VCaP (cell line): ENCODE measurements at regions not wholly inside any gene's neighbourhood (a gene's known extent, or its start where the extent isn't known, plus 50 kb on each side); places are given as distances from the start of the nearest gene placed in this dataset.
A peak's percentile ranks its signal among the peaks of the same experiment; 100 is the strongest.

Experiments used
- H3K27ac ChIP-seq: fragments of 450-650 bp; 2 replicates; pipeline ENCODE4 v1.5.1; 2017
- TF ChIP-seq, protein P1 (sequence below): fragments of 450-650 bp; conservative IDR thresholded peaks from 2 replicates; pipeline ENCODE4 v1.5.1; 2017; ENCODE audit warnings: mild to moderate bottlenecking, moderate library complexity

DNA sequence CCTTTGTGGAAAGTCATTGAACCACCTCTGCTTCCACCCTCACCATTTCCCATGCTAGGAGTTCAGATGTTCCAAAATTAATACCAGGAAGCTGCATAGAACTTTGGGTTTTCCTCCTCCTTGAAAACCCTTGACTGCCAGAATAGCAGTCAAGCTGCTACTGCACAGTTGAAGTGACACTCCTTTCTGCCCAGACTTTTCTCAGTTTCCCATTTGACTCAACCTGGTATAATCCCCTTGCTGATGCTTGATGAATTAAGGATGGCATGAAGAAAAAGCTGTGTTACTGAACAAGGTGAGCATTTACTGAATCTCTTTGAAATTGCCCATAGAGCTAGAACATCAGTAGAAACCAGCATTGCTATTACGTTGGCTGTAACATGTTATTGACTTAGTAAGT is 286.0 kb downstream of the EDEM1 start:
- TF ChIP-seq, protein P1, sequence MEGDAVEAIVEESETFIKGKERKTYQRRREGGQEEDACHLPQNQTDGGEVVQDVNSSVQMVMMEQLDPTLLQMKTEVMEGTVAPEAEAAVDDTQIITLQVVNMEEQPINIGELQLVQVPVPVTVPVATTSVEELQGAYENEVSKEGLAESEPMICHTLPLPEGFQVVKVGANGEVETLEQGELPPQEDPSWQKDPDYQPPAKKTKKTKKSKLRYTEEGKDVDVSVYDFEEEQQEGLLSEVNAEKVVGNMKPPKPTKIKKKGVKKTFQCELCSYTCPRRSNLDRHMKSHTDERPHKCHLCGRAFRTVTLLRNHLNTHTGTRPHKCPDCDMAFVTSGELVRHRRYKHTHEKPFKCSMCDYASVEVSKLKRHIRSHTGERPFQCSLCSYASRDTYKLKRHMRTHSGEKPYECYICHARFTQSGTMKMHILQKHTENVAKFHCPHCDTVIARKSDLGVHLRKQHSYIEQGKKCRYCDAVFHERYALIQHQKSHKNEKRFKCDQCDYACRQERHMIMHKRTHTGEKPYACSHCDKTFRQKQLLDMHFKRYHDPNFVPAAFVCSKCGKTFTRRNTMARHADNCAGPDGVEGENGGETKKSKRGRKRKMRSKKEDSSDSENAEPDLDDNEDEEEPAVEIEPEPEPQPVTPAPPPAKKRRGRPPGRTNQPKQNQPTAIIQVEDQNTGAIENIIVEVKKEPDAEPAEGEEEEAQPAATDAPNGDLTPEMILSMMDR: no peak
- H3K27ac ChIP-seq: no peak overlapping the region

DNA sequence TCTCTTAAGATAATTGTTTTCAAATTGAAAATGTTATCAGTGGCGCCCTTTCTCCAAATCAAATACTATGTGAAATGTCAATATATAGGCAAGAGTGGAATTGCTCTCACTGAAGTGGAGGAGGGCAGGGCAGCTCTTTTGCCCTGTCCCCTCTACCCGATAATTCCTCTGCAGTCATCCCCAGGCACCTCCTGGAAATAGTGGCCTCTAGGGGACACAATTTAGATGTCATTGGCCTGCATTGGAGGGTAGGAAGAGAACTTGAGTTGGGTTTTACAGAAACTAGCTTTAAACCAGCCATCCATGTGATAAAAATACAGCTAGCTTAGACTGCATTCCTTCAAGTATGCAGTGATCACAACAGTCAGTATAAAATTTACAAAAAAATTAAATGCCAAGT is 288.9 kb downstream of the EDEM1 start:
- no peak overlapping the region for H3K27ac ChIP-seq
- TF ChIP-seq, protein P1: no peak

DNA sequence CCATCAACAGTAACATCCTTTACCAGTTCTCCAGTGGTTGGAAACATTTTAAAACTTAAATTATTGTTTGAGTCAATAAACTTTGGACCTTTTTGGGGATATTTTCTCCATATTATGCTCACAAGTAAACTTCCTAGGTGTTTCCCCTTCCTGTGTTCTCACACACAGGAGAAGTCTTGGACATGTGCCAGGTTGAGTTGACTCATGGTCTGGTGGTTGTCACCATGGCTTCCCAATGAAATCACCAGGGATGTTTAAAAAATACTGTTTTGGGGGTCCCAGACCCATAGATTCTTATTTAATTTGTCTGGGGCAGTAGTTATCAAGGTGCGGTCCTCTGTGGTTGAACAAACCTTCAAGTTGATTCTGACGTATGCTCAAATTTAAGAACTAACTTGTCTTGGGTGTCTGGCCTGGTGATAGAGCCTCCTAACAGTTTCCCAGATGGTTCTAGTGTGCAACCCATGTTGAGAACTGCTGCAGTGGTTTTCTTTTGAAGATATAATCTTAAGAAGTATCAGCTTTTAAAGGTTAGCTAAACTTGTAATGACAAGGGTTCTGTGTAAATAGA is 291.8 kb downstream of the EDEM1 start:
- TF ChIP-seq, protein P1: no peak
- H3K27ac ChIP-seq: no peak overlapping the region

DNA sequence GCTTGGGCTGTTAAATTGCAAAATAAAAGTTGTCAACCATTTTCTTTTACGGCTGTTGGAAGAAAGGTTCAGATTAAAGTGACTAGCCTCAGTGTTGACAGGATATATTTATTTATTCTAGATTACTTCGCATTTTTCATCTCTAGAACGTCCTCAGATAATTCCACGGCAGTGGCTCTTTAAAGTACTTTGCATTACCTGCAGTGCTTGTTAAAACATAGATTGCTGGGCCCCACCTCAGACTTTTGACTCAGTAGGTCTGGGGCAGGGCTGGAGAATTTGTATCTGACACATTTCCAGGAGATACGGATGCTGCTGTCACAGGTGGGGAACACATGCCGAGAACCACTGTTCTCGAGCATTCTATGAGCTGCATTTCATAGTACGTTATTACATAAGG is 292.7 kb downstream of the EDEM1 start:
- TF ChIP-seq, protein P1: no peak
- no peak overlapping the region for H3K27ac ChIP-seq

DNA sequence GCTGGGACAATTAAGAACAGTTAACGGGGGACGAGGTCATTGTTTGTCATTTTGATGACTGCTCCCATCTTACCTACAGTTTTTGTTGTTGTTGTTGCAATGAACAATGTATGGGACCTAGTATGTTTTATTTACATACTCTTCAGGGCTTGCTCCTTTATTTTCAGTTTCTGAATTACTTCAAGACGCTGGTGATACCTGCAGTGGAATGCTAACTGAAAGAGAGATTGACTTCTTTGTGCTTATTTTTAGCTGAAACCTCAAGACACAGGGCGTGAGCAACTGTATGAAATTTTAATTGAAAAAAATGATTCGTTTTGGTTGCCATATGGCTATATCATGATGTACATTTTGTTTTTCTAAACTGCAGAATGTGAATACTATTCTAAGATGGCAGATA is 297.9 kb downstream of the EDEM1 start:
- H3K27ac ChIP-seq: no peak overlapping the region
- TF ChIP-seq, protein P1: no peak

DNA sequence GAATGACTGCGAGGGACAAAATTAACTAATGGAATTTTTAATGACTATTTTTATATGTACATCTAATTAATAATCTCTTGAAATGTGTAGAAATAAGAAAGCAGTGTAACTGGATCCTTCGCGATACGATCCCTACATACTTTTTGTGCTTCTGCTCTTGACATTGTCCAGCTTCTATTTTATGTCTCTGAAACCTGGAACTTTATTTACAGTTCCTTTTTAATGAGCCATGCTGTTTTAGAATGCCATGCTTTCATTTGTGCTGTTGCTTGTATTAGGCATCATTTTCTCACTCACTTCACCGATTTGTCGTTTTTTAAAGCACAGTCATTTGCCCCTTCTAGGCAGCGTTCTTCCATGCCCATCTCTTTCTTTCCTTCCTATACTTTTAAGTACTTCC is 301.3 kb downstream of the EDEM1 start:
- TF ChIP-seq, protein P1: no peak
- peak overlapping the region; percentile 50 for H3K27ac ChIP-seq

DNA sequence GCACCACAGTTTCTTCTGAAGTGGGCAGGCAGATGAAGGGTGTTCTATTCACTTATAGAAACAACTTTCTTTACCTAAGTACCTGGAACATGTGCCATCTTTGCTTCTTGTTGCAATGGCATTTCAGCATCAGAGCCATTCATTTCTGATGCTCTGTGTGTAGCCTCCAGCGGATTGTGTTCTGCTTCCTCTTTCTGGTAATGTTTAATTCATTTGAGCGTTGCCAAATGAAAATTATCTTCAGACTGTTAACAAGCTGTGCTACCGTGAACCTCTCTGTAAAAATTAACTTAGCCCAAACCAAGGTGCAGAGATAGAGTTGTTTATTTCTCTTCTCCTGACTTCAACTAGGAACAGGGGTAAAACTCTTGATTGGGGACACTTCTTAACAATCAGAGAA is 302.0 kb downstream of the EDEM1 start:
- peak overlapping the region; percentile 50 for H3K27ac ChIP-seq
- TF ChIP-seq, protein P1: no peak
